ENCODE measurements at regions not wholly inside any gene's neighbourhood (a gene's known extent, or its start where the extent isn't known, plus 50 kb on each side); places are given as distances from the start of the nearest gene placed in this dataset.
"Not testable (repeated sequence)": the region's sequence is repeated elsewhere in the genome, so short reads cannot be mapped to it uniquely, and the experiment has no call there.

DNA sequence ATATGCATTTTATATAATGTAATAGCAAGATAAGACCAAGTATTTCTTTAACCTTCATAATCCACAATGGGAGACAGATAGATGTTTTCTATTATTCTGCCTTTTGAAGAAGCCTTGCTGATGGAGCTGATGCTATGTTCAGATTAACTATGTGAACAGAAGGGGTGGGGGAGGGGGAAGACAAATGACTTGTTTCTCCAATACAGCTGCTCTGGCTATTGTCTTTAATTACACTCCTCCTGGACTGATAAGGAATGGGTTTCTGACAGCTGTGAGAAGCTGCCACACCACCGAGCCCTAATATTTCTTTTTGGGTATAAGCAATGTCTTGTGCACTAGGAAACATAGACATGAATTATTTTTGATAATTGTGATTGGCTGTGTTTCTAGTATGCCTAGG lies 62.0 kb downstream of the CAVIN4 start:
- no peak for DNase-seq

DNA sequence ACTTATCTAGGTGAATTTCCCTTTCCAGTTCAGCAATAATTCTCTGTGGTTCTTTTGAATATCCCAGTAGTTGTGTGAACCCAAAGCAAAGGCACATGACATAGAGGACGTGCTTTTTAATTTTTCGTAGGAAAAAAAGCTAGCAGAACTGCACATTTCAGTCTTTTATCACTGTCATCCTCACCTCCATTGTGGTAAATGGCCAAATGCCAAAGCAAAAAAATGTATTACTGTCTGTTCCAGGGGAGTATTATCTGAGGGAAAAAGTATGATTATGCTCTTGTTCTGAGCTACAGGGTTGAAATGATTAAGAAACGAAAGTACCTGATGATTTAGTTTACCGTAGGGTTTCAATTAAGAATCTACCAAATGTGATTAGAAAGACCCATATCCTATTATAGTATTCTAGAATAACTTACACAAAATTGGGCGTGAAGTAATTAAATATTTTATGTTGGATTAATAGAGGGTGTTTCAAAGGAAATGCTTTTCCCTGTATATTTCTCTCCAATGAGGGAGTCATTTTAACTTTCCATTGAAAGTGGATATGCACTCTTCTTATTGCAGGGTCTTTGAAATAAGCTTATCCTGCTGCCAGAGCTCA lies 62.7 kb downstream of the CAVIN4 start:
- no peak for DNase-seq

DNA sequence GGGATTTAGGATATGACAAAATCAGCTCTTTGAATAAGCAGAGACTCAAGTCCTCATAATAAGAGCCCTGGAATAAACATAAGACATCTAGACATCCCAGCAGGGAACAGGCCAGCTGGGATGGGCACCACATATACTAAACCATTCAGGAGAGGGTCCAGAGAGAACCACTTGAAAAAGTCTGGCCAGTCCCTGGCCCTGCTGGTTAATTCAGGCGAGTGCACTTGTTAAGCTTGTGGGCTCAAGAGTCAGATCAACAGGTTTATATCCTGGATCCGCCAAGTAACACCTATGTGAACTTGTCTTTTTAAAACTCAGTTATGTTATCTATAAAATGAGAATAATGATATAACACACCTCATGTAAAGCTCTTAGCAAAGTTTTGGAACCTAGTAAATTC lies 63.3 kb downstream of the CAVIN4 start:
- DNase-seq: no peak

DNA sequence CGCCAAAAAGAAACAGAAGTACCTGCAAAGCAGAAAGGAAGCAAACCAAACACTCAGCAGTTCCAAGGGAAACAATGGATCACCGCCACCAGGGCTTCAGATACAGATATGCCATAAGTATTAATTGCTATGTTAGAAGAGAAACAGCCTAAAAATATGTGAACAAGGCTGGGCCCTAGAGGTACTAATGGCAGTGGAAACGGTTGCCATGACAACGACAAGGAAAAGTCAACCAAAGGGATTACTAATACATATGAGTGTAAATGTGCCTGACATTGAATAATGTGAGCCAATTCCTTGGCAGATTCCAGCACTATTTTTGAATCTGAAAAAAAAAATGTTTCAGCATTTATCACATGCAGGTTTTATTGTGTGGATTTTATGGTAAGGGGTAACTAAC lies 75.0 kb downstream of the CAVIN4 start:
- no peak for DNase-seq

DNA sequence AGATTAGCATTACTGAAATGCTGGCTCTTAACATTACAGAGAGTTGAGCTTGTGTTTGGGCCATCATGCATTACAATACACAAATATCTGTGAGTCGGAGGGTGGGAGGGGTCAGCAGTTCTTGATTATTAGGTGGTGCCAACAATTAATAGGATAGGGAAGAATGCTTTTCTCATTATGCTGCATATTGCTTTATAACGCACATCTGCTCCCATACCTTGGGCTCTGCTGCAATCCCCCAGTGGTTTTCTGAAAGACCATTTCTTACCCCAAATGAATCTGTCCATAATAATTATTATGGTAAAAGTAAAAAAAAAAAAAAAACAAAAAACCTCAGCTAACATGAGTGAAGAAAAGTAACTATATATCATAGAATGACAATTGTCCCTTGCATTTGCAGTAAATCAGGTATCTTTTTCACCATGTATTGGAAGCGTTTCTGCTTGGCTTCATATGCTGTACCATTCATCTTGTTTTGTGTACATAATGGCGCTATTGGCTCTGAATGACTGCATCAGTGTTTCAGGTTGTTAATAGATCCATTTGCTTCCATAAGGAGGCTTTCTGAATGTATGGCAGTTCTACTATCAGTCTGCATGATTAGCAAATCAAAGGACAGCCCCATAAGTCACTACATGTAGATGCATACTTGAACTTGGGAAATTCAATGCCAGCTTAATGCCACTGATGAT lies 75.9 kb downstream of the CAVIN4 start:
- no peak for DNase-seq

DNA sequence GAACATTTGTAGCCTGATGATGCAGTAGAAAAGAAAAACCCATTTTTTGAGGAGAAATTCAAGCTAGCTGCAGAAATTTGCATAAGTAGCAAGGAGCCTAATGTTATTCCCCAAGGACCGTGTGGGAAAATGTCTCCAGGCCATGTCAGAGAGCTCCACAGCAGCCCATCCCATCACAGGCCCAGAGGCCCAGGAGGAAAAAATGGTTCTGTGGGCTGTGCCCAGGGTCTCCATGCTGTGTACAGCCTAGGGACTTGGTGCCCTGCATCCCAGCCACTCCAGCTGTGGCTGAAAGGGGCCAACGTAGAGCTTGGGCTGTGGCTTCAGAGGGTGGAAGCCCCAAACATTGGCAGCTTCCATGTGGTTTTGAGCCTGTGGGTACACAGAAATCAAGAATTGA lies 79.0 kb downstream of the CAVIN4 start:
- DNase-seq: not testable (repeated sequence)

DNA sequence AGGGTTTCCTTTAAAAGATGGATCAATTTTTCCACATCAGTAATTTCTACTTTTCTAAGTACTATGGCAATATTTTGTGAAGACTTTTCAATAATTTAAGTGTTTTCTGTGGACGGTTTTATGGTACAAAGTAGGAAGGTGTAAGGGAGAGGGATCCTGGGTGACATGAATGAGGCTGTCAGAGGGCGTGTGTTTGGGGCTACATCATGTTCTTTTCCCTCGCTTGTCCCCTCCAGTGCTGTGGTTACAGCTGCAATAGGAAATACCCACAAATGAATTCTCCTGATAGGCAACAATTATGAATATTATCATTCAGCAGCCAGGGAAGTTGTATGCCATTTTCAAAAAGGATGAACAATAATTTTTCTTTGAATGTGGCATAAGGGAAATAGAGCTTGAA lies 83.8 kb downstream of the CAVIN4 start:
- no peak for DNase-seq

DNA sequence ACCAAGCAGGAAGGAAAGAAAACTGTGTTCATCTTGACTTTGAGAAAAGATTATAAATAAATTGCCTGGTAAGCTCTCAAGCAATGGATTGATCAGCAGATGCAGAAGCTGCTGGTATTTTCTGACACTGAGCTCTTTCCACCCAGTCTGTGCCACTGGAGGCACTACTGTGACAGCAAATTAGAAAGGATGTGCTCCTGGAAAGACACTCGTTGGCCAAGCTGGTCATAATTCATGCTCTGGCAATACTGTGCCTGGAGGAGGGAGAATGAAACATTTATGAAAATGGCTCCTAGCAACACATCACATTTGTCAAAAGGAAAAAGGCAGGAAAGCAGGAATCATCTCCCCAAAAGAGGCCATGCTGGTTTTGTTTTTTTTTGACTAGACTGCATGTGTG lies 84.2 kb downstream of the CAVIN4 start:
- DNase-seq: no peak

DNA sequence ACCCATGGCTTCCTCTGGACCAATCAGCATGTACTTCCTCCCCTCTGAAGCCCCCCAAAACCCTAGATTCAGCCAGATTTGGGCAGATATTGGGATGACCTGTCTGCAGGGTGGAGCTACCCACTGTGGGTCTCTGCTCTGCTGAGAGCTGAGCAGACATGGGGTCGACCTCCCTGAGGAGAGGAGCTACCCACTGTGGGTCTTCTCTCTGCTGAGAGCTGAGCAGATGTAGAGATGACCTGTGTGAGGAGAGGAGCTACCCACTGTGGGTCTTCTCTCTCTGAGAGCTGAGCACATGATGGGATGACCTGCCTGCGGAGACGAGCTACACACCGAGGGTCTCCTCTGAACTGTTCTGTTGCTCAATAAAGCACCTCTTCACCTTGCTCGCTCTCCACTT lies 89.6 kb downstream of the CAVIN4 start:
- DNase-seq: no peak

DNA sequence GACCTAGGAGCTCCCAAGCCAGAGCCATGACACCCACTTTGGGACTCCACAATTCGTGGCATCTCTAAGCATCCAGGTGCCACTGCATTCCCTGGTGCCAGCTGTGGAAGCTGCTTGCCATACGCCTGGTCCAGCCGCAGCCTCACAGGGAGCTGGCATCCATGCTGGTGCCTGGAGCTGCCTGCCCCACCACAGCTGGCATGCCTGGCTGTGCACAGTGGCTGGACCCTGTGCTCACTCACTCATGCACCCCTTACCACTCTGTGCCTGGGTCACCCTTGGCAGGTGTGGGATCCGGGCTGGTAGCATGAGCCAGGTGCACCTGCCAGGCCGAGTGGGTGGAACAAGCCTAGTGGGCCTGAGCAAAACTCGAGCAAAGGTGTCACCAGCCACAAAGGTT lies 90.1 kb downstream of the CAVIN4 start:
- DNase-seq: no peak

DNA sequence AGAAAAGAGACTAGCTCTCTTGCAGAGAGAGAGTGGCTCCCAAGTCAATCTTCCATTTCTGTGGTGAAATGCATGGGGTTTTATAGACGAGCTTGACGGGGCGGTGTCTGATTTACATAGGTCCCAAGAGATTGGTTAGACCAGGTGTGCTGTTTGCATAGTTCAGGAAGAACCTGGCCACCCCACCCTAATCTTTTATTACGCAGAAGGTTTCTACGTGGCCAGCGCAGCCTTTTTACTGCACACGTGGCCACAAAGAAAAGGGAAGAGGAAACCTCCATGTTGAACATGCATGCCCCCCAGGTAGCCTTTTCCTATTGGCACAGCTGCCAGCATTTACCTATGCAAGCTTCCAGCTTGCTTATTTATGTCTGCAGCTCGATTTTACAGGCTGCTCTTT lies 92.1 kb downstream of the CAVIN4 start:
- DNase-seq: no peak

DNA sequence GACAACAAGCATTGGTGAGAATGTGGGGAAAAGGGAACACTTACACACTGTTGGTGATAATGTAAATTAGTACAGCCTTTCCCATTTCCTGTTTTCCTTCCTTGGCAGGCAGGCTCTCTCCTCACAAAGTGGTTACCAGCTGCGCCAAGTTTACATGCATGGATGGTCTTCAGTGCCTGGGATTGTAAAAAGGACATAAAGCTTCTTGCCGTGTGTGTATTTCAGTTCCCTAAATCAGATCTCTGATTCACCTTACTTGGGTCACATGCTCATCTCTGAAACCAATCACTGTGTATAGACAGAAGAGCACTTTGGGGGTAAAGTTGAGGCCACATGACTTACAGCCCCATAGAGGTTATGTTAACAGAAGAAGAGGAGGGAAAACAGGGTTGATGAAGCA lies 92.8 kb downstream of the CAVIN4 start:
- no peak for DNase-seq

DNA sequence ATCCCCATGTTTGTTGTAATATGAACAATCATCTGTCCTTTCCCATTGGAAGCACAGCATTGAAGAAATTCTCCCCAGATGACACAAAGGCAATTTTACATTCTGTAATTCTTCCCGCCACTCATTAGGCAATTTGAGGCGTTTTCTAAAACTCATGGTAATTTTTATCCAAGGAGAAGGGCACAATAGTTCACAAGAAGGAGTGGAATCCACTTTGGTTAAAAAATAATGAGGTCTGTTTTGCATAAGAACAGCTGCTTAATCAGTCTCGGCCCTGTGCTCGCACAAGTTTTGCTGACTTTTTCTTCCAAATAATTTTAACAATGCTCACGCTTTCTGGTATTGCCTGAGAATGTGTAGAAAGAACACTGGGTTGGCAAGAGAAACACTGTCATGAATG lies 94.0 kb downstream of the CAVIN4 start:
- DNase-seq: no peak

DNA sequence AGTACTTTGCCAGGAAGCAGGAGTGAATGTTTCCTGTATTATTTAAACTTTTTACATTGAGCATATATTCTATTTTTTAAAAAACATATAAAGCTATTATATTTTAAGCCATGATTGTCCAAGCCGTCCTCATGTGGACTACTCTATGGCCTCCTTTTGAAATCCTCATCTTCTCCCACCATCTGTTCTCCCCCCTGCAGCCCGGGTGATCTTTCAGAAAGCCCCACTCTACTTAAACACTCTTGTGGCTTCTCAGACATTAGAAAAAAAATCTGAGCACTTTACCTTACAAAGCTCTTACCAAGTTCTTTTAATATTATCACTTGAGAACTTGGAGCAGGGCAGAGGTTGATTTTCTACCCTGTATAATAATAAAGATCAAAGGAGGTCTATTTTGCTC lies 95.4 kb downstream of the CAVIN4 start:
- no peak for DNase-seq

DNA sequence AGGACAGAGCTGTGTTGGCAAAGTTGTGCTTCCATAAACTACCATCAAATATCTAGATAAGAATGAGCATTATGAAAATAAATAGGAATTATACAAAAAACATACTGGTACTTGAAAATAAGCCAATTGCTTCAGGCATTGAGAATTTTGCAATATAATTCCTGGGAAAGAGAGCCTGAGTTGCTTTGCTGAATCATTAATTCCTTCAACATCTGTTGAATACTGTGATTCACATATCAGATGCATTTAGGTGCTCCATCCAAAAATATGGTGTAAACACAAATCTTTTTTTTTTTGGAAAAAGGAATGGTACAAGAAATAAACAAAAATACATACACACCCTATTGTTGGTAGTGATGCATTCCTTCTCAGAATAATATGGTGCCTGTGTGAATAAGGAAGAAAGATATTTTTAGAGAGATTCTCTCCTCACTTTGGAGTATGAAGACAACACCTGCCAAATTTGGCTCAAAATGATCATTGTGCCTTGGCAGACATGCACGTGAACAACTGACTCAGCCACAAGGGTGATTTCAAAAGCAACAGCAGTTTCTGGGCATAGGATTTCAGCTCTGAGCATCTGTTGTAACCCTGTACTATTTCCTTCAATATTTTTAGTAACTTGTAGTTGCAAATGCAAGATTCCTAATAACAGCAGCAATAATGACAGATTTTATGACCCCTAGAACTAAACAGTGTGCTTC lies 96.7 kb downstream of the CAVIN4 start:
- no peak for DNase-seq

DNA sequence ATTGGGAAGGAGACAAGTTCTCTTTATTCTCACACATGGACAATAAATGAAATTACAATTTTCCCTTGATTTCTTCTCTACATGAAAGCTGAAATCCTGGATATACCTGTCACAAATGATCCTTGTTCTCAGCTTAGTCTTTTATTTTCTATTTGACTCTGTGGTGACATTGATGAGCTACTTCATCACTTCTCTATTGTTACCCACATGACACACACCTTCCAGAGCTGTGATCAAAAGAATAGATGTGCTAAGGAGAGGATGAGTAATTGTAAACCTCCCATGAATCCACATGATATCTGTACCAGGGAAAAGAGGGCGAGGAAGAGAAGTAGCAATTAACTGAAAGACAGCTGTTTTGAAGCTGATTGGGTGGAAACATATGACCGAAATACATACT lies 102.0 kb downstream of the CAVIN4 start:
- no peak for DNase-seq

DNA sequence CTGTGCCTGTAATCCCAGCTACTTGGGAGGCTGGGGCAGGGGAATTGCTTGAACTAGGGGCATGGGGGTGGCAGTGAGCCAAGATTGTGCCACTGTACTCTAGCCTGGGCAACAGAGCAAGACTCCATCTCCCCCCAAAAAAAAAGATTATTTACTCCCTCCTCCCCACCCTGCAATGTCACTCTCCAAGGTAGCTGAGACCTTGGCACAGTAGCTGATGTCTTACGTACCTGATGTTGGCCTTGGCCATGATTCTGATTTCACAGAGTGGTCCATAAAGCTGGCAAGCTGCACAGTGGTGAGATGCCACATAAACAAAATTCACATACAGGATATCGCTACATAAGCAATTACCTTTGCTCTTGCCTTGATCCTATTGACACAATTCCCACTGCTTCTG lies 108.5 kb downstream of the CAVIN4 start:
- DNase-seq: no peak

DNA sequence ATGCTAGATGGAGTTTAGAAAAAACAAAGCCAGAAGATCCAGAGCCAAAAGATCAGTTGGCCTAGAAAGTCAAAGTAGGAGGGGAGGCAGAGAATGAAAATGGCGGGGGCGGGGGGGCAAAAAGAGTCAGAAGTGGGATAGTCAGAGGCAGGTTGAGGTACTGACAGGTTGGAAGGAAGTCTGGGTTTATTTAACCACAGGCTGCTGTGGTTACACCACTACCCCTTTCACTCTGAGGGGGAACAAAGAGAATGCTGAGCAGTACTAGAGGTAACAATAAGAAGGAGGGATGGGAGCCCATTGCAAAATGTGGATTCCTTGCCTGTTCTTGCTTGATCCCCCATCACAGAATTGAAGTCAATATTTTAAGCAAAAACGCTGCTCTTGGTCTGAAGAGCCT lies 111.8 kb downstream of the CAVIN4 start:
- DNase-seq: no peak

DNA sequence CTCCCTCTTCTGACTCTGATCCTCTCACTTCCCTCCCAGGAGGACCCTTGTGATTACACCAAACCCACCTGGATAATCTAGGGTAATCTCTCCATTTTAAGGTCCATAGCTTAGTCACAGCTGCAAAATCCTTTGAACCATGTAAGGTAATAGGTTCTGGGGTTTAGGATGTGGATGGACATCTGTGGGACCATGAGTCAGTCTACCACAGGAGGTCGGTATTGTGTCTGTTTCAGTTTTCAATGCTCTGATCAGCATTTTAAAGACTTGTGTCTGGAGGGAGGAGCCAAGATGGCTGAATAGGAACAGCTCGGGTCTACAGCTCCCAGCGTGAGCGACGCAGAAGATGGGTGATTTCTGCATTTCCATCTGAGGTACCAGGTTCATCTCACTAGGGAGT lies 112.6 kb downstream of the CAVIN4 start:
- no peak for DNase-seq

DNA sequence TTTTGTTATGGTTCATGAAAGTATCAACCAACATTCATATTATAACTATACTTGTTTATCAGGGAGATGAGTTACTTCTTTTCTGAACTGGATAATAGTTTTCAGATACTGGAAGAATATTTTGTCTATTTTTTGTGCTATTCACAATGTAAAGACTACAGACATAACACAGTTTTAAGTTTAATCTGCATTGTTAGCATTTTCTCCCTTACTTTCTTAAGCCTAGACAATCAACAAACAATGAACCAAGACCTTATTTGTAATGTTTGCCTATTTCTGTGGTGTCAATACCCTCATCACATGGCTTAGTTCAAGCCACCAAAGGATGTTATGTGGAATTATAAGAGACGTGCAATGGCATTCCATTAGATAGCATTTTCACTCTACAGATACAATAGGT lies 119.5 kb downstream of the CAVIN4 start:
- DNase-seq: no peak

DNA sequence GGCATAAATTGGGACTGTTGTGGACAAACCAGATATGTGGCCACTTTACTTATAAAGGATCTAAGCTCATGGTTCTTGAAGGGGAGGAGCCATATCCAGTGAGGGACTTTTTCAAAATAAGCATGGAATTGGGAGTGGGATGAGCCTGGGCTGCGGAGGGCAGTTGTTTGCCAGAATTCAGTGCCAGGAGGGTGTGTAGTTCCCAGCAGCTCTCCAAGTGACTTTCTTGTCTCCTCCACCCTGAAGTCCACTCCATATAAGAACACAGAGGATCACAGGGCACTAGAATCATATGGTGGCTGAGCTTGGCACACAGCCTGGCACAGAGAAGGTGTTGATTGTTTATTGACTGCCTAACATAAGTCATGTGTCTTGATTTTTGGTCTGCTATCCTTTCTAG lies 121.1 kb downstream of the CAVIN4 start:
- no peak for DNase-seq

DNA sequence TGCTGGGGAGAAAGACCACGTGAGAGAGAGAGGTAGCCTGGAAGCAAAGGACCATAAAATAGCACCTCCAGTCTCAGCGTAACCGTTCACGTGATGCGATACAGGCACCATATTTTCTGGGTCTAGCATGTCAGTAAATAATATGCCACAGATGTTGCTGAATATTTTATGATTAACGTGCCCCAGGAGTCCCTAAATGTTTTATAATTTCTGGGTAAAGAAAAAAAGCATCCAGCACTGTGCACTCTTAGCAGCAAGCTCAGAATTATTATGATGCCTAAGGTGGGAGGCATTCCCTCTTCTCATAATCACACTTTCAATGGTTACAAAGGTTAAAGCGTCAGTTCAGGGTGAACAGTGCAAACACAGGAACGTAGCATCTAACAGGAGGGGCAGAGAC lies 121.8 kb downstream of the CAVIN4 start:
- no peak for DNase-seq

DNA sequence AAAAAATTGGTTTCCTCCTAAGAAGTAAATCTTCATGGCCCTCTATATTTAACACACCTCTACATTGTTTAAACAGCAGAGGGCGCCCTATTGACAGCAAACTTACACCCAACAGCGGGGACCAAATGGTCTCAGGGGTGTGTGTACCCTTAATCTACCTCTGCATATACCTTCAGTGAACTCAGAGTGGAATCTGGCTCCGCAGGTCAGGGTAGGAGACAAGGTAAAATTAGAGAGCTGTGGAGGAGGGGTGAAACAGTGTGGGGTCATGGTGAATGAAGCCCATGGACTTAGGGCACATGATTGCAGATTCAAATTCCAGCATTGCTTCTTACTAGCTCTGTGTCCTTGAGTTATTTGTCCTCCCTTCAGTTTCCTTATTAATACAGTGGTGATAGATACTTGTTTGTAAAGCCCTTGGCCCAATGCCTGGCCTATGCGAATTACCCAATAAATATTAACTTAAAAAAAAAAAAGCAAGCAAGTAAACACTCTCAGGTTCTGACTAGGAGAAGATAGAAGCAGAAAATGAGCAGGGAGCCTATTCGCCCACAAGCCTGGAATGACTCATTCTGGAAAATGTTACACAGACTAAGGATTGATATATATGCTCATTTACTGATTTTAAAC lies 122.9 kb downstream of the CAVIN4 start:
- no peak for DNase-seq

Measured in NCI-H226 (cell line).